GM06990 (cell line): ENCODE measurements at regions not wholly inside any gene's neighbourhood (a gene's known extent, or its start where the extent isn't known, plus 50 kb on each side); places are given as distances from the start of the nearest gene placed in this dataset.

ENCODE experiments used
- DNase-seq: peaks from one replicate; pipeline ENCODE4 v3.0.0-alpha.2; 2011; ENCODE audit not compliant: insufficient read length; ENCODE audit errors: extremely low read depth
- H3K27me3 ChIP-seq: replicated peaks from 2 replicates; pipeline ENCODE4 v1.6.0; 2011; ENCODE audit warnings: low read length; ENCODE audit not compliant: control insufficient read depth, insufficient read depth
- H3K36me3 ChIP-seq: 2 replicates; pipeline ENCODE4 v1.5.1; 2011; ENCODE audit warnings: low read length; ENCODE audit not compliant: control insufficient read depth, insufficient read depth
- H3K4me3 ChIP-seq: replicated peaks from 2 replicates; pipeline ENCODE4 v1.5.1; 2011; ENCODE audit warnings: low read depth, mild to moderate bottlenecking, control low read depth, low read length
- TF ChIP-seq, protein P1 (sequence below): IDR thresholded peaks from 2 replicates; pipeline ENCODE4 v1.5.1; 2011; ENCODE audit warnings: low read length, control low read depth, mild to moderate bottlenecking, inconsistent platforms; ENCODE audit not compliant: insufficient read depth, poor library complexity, severe bottlenecking

DNA sequence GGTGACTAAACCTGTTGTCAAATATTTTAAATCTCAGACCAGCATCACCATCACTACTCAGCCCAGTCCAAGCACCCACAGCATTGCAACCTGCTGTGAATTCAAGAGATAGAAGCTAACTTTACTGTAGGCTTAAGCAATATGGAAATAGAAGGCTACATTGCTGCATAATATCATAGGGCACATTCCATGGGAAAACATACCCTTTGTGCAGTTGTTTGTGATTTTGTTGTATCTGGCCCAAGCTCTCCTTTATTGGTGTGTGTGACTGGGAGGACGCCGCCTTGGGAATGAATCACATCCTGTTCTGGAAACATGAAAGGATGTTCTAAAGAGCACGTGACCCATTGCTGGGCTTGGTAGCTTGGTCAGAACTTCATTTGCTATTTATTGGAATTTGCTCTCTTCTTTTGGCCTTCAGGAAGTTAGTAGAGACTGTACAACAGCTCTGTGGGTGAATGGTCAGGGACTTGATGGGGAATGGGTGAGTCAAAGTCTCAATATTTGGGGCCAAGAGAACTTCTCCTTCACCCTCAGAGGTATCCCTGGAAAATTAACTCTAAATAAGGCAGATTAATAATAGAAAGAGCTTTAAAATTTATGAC lies 106.8 kb upstream of the SERPINE2 start:
- Histone ChIP-seq H3K4me3 (no peak overlapping the region), H3K27me3 (no peaks in the 10 kb centered on the region), H3K36me3 (no peaks in the 10 kb centered on the region)
- no peak for DNase-seq
- TF ChIP-seq, protein P1, sequence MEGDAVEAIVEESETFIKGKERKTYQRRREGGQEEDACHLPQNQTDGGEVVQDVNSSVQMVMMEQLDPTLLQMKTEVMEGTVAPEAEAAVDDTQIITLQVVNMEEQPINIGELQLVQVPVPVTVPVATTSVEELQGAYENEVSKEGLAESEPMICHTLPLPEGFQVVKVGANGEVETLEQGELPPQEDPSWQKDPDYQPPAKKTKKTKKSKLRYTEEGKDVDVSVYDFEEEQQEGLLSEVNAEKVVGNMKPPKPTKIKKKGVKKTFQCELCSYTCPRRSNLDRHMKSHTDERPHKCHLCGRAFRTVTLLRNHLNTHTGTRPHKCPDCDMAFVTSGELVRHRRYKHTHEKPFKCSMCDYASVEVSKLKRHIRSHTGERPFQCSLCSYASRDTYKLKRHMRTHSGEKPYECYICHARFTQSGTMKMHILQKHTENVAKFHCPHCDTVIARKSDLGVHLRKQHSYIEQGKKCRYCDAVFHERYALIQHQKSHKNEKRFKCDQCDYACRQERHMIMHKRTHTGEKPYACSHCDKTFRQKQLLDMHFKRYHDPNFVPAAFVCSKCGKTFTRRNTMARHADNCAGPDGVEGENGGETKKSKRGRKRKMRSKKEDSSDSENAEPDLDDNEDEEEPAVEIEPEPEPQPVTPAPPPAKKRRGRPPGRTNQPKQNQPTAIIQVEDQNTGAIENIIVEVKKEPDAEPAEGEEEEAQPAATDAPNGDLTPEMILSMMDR, result no peak

DNA sequence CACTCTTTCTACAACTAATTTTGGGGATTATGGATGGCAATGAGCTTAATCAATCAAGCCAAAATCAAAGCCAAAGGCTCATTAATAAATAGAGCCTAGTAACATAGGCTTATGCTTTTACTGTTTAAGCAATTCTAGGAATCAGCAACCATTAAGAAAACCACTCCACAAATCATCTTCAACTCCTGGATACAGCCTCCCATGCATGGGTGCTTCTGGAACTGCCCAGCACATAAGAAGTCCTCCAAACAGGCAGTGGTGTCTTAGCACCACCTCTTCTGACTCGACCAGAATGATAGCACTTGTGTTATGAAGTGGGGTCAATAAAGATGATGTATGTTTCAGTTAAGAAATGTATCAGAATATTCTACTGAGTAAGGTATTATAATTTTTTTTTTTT lies 104.4 kb upstream of the SERPINE2 start:
- Histone ChIP-seq H3K27me3 (no peaks in the 10 kb centered on the region), H3K4me3 (no peak overlapping the region), H3K36me3 (no peaks in the 10 kb centered on the region)
- TF ChIP-seq, protein P1, result no peak
- DNase-seq, result no peak

DNA sequence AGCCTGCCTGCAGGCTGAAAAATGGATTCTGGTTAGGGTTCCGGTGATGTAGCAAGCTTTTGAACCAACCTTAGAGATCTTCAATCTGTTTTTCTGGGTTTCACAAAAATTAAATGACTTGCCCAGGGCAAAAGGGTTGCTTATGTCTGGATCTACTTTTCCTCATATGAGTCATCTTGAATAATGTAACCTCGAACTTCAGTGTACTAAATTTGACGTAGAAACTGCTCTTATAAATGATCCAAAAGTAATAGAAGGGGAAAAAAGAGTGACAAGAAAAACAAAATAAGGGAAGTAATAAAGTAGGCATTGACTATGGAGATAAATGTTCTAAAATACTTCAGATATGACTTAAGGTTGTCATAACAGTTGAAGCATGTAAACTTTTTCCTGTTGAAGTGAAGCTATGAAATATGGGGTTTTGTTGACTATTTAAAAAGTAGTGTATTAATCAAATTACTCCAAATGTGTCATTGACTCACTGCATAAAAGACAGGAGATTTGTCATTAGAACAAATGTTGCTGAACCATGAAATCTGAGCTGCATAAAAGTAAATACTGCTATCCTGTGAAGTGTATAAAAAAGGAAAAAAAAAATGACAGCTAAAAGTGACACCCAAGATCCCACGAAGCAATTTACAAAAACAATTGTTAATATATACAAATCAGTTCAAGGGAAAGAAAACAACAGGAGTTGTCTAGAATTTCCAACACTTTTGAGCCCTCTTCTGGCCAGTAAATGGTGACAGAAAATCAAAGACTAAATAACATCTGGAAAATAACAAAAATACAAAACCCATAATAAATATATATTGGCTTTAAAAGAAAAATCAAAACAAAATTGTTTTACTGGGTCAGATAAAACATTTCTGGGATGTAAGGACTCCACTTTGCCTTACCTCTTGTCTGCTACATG lies 103.6 kb upstream of the SERPINE2 start:
- TF ChIP-seq, protein P1, result no peak
- no peak for DNase-seq

DNA sequence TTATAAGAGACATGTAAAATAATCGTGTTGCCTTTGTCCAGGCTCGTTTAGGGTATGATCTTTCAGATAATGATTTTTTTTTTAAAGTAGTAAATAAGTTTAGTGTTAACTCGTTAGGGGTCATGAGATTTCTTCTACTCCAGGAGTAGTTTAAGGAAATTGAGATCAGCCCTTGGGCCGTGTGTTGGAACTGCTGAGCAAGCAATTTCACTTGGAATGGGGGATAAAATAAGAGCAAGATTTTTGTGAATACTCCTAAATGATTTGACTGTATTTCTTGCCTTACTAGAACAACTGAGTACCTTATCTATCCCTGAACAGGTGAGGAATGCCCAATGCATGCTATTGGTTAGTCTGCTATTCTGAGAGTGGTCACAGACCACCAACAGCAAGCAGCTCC lies 102.2 kb upstream of the SERPINE2 start:
- H3K27me3 ChIP-seq, result no peaks in the 10 kb centered on the region
- H3K4me3 ChIP-seq, result no peak overlapping the region
- no peak for DNase-seq
- H3K36me3 ChIP-seq, result no peaks in the 10 kb centered on the region
- TF ChIP-seq, protein P1, result no peak

More for the DNA sequence above, 103.6 kb upstream of the SERPINE2 start:
- Histone ChIP-seq H3K27me3 (no peaks in the 10 kb centered on the region), H3K4me3 (no peak overlapping the region), H3K36me3 (no peaks in the 10 kb centered on the region)

DNA sequence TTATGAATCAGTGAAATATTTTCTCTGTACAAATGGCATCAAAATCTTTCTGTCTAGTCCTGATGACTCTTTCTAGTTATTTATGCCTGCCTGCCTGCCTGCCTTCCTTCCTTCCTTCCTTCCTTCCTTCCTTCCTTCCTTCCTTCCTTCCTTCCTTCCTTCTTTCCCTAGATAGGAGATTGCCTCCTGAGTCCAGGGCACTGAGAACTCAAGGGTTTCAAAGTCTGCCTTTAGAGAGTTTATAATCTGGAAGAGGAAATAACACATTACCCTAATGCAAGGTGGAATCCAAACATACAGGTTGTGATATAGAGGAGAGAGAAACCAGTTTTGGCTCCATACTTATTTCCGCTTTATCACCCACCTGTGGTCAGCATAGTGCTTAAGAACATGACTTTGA lies 98.1 kb upstream of the SERPINE2 start:
- no peak overlapping the region for H3K4me3 ChIP-seq
- TF ChIP-seq, protein P1, result no peak
- no peaks in the 10 kb centered on the region for H3K36me3 ChIP-seq
- H3K27me3 ChIP-seq, result no peaks in the 10 kb centered on the region
- no peak for DNase-seq
